GM19043 (cell line): ENCODE measurements at regions not wholly inside any gene's neighbourhood (a gene's known extent, or its start where the extent isn't known, plus 50 kb on each side); places are given as distances from the start of the nearest gene placed in this dataset.

Source experiments
- ATAC-seq: cut with Tn5 transposase; IDR thresholded peaks from one replicate; pipeline ENCODE4 v1.9.1; 2021; ENCODE audit warnings: low read depth; ENCODE audit not compliant: unreplicated experiment

DNA sequence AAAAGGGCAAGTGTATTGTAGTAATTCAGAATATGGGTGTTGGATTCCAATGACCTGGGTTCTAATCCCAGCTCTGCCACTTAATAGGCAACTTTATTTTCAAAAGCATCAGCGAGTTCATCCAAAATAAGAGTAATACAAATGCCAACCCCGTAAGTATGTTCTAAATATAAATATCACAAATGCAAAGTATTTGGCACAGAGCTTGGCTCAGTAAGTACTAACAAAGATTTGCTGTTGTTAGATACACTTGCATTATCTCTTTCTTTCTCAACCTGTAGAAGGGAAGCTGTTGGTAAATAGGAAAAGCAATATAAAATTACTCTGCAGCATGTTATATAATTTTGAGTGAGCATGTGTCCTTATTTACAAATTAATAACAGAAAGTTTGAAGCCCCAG is 1302.6 kb upstream of the FAM98A start:
- no peak for ATAC-seq

DNA sequence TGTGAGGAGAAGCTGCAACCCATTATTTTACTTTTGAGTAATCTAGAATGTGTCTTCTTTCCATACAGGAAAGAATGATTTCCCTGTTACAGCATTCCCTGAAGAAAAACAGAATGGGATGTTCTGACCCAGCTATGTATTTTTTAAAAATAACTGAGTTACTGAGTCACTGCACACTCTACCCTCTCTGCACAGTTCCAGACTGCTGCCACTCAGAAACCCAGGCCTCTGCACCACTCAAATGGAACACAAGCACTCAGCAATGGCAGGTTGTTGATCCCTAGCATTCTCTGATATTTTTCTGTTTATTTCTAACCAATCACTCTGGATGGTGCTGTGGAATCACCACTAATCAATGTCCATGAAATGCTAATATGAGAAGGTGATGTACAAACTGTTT is 1300.0 kb upstream of the FAM98A start:
- no peak for ATAC-seq

DNA sequence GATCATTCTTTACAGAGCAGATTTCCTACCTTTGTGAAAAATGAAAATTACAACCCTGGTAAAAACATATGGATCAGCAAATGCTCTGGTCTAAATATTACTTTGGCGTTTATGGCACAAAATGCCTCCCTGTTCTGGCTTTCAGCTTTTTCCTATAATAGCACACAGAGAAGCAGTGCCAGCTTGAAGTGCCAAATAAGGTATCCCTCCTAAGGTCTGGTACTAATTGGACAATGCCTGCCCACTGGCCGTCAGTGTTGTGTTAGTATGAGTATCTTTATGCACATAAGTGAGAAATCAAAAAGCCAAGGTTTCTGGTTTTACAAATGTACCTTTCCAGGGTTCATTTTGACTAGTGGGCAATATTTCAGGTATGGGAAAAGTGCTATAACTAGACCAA is 1293.7 kb upstream of the FAM98A start:
- no peak for ATAC-seq

DNA sequence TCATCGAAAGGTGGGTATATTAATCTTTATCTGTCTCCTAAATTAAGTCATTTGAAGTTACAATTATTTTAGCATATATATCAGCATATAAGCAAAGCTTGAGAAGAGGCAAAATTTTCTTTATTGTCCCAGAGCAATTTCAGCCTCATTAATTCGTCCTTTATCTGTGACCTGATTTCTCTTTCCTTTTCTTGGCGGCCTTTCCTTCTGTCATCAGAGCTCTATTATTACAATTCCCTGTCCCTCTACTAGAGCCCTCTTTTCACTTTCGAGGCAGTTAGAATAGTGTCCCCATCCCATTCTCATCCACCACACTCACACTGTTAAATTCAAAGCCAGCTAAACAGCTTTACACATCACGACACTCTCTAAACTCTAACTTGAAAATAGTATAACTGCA is 1293.2 kb upstream of the FAM98A start:
- ATAC-seq, result no peak

DNA sequence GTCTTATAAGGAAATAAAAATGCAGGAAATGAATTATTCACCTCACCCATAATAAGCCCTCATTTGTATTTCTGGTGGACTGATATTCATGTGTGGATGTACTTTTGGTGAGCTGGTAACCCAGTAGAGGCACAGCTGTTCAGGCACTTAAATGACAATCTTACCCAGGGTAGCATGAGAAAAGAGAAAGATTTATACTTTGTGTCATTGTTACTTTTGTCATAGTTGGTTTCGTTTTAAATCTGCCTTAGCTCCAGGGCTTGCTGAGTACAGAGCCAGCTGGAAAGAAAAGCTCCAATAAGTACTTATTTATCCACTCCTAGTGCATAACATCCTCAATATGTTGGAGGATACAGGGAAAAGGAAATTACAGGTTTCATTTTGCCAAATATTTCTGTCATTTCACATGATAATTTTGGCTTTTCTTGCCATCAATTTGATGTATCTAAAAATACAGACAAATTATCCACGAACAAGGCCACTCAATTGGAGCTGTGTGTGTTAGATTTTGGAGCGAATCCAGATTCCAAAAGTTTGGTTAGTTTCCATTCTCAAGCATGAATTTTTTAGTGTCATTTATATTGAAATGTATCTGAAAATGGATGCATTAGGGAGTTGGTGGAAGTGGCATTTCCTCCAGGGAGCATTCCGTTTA is 1276.1 kb upstream of the FAM98A start:
- ATAC-seq, result no peak

DNA sequence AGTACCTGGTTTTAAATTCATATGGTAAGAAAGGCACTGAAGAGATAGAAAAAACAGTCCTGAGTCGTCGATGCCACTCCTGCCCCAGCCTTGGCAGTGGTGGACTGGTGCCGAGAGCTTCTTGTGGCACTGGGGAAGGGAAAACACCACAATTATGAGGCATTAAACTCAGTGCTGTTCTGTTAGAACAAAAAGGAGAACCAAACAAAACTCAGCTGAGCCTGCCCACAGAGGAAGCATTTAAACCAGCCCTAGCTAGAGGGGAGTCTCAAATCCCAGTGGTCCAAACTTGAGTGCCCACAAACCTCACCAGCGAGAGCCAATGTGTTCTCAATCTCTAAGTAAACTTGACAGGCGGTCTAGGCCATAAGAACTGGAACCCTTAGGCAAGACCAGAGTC is 1254.5 kb upstream of the FAM98A start:
- no peak for ATAC-seq

DNA sequence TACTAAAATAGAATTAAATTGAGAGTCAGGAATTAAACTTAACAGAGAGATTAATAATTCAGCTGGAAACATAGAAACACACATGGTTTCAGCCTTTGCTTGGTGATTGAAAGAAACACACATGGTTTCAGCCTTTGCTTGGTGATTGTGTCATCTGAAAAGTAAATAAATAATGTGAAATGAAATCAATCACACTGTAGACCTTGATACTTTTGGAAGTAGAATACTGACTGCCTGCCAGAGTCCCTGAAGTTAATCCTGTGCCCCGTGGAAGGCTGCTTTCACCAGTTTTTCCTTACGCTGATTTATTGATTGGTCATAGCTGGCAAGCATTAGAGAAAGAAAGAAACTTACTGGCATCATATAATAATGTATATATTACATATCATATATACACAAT is 1252.7 kb upstream of the FAM98A start:
- no peak for ATAC-seq

DNA sequence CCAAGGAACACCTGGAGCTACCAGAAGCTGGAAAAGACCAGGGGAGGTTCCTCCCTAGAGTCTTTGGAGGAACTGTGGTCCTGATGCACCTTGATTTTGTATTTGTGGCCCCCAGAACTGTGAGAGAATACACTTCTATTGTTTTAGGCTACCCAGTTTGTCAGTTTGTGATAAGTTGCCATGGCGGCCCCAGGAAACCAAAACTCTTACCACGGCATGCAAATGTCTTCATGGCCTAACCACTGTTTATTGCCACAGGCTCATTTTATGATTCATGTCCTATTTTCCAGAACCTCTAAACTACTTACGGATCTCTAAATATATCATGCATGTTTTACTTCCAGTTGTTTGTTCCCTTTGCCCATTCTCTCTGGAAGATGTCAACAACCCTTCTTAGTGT is 1250.7 kb upstream of the FAM98A start:
- no peak for ATAC-seq

DNA sequence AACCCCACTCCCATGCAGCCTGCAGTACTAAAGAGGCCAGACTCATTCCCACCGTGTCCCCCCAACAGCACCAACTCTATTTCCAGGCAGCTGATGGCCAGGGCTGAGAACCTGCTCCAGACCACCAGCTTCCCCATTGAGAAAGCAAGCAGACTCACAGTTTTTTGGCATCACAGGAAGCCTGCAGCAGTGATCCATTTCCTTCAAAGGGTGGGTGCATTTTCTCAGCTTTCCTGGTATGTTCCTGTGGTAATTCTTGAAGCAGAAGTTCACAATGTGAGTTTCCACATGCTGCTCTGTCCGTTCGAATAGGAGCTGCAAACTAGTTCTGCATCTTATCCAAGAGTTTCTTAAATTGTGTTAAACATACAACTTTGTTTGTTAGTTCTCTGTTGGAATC is 1249.6 kb upstream of the FAM98A start:
- no peak for ATAC-seq

DNA sequence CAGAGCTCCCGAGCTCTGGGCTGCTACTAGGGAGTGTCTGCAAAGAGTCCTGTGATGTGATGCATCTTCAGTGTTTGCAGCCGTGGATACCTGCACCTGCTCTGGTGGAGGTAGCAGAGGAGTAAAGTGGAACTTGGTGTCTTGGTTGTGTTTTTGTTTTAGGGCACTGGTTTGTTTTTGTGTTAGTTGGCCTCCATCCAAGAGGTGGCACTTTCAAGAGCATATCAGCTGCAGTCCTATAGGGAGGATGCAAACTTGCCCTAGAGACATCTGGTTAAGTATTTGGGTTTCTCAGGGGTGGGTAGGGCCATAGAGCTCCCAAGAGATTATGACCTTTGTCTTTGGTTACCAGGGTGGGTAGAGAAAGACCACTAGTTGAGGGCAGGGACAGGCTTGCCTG is 1249.0 kb upstream of the FAM98A start:
- ATAC-seq, result no peak

DNA sequence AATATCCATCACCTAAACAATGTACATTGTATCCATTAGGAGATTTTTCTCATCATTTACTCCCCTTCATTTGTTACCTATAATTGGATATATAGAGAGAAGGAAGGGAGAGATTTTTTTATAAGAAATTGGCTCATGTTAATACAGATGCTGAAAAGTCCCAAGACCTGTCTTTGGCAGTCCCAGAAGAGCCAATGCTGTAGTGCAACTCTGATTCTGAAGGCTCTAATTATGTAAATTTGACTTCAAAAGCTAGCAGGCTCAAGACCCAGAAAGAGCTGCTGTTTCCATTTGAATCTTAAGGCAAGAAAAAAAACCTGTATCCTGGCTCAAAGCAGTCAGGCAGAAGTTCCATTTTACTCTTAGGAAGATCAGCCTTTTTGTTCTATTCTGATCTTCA is 1245.5 kb upstream of the FAM98A start:
- no peak for ATAC-seq

DNA sequence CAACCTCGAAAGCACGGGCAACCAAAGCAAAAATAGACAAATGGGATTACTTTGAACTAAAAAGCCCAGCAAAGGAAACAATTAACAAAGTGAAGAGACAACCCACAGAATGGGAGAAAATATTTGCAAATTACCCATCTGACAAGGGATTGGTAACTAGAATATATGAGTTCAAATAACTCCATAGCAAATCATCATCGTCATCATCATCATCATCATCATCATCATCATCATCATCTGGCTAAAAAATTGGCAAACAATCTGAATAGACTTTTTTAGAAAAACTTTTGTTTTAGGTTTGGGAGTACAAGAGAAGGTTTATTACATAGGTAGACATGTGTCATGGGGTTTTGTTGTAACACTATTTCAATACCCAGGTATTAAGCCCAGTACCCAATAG is 1239.3 kb upstream of the FAM98A start:
- no peak for ATAC-seq

DNA sequence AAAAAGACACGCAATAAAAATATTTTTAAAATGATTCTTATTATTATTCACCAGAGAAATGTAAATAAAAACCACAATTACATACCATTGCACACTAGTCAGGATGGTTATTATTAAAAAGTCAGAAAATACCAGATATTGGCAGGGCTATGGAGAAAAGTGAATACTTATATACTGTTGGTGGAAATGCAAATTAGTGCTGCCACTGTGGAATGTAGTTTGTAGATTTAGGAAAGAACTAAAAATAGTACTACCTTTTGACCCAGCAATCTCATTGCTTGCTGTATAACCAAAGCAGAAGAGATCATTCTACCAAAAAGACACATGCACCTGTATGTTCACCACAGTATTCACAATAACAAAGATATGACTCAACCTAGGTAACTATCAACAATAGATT is 1237.3 kb upstream of the FAM98A start:
- no peak for ATAC-seq

DNA sequence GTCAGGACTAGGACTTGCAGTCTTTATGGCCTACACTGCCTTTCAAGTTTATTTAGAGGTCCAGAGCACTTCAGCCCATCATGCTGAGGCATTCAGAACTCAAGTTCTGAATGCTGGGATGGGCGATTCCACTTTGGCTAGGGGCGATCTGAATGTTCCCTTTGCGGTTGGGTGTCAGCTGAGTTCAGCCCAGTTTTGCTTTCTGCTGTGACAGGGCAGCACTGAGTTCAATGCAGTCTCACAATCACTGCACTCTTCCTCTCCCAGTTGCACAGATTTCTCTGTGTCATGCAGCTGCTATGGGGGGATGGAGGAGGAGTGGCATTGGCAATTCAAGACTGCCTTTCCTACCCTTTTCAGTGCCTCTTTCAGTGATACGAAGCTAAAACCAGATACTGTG is 1232.0 kb upstream of the FAM98A start:
- ATAC-seq, result no peak

DNA sequence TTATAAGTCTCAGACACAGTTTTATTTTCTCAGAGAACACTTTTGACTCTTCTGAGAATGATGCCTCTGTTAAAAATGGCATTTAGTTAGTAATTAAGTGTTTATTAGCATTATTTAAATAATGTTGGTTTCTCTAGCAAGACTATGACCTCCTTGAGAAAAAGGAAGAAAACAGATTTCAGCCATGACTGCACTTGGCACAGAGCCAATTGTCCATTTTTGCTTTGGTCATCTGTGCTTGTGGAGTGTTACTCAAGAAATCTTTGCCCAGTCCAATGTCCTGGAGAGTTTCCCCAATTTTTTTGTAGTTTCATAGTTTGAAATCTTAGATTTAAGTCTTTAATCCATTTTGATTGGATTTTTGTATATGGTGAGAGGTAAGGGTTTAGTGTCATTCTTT is 1229.4 kb upstream of the FAM98A start:
- no peak for ATAC-seq

DNA sequence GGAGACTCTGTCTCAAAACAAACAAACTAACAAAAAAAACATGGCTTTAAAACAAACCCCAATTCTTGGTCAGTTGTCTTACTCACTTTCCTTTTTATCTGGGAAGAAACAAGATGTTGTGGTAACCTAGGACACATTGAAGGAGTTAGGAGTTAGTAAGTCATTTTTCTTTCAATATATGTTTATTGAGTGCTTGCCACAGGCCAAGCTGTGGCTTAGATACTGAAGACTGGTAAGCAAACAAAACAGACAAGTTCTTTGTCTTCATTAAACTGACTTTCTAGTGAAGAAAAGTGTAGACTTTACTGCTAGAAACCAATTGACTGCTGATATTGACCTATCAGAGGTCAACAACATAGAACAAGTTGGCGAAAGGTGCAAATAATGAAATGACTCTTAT is 1228.3 kb upstream of the FAM98A start:
- ATAC-seq, result no peak

DNA sequence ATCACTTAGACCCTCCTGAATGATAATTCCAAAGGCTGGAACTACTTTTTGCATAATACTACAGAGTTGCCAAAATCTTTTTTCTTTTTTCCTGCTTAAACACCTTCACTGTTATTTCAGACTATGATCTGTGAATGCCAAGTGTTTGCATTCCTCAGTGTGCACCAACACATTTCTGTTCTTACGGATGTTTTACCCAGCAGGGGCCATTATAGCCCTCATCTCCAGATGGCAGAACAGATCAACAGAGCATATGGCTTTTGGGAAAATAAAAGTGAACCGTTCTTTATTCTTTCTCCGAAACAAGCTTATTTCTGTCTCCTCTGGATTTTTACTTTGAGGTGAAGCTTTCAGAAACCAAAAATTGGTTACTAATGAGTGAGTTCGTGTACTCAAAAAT is 1226.6 kb upstream of the FAM98A start:
- no peak for ATAC-seq

DNA sequence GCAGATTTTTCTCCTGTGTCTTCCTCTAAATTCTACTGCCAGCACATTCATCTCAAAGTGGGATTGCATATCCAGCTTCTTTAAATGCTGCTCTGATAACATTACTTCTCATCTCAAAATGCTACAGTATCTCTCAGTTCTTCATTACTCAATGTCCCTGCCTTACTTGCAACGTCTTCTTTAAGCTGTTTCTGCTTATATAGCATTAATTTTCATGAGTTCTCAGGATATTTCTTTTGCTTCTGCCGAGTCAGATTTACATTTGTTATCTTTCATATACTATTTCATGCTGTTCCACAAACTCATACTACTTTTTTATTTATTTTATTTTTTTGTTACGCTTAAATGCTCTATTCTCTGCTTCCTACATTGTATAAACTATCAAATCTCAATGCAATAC is 1223.5 kb upstream of the FAM98A start:
- ATAC-seq, result no peak

DNA sequence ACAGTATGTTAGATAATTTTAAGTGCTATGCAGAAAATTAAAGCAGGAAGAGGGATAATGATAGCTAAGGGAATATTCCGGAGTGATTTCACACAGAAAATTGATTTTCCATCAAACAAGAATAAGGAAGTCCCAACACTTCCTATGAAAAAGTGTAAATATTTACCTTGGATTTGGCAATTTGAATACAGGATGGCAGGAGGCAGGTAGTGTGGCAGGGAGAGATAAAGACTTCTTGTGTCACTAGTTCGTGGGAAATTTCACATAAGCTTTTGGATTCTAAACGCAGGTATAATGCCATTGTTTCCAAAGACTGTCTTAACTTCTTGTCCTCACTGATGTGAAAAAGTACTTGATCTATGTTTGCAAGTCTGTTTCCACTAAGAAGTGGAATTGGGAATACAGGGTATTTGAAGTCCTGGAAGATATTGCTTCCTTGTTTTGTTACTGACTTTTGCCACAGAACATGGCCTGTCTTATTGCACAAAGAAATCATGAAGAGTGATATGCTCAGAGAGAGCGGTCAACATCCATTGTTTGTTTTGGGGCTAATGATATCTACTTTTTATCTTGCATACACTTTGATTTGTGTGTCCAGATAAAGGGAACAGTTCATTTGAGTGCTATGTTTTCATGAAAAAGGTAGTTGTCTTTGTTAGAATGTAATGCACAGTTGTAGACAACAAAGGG is 1216.1 kb upstream of the FAM98A start:
- ATAC-seq, result no peak

DNA sequence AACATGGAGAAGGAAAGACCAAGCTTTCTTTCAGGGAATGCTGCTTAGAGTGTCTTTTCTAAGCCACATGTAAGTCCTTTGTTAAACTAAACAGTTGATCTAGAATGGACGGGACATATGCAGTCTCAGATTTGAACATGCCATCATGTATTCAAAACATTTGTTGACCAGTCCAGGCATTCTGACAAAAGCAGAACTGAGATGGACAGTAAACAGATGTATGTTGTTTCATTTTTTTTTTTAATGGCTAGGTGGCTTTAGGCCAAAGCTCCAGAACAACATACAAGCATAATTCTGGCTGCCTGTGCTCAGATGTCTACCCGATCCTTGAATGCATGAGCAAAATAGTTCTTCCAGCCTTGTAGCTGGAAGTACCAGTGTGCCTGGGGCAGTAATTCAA is 1211.4 kb upstream of the FAM98A start:
- ATAC-seq, result no peak

DNA sequence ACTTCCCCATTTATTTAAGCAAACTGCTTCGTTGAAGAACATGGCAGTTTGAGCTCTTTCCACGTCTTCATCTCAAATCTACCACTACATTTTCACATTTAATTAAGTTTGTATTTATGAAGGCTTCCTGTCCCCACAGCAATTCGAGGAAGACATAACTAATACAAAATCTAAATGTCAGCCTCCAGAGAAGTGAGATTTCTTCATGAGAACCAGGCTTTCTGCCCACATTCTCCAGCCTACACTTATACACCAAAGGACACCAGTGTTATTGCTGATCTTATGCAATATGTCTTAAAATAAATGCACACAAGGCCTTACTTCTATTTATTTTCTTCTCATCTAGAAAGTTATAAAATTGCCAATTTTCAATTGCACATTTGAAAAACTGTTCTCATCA is 1209.3 kb upstream of the FAM98A start:
- ATAC-seq, result no peak

DNA sequence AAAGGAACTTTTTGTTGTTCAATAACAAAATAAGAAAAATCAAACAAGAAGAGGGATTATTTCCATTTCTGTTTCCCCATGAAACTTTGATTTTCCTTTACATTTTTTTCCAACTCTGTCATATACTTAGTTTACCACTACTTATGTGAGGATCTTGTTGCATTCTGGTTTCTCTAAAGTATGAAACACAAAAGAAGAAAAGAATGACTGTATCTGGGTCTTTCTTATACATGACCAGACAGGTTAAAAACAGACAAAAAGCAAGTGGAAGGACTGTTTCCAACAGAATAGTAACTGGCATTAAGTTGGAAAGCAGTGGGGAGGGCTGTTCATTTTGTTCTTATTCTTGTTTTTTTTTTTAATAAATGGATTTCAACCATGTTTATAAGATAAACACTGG is 1207.8 kb upstream of the FAM98A start:
- ATAC-seq, result no peak

DNA sequence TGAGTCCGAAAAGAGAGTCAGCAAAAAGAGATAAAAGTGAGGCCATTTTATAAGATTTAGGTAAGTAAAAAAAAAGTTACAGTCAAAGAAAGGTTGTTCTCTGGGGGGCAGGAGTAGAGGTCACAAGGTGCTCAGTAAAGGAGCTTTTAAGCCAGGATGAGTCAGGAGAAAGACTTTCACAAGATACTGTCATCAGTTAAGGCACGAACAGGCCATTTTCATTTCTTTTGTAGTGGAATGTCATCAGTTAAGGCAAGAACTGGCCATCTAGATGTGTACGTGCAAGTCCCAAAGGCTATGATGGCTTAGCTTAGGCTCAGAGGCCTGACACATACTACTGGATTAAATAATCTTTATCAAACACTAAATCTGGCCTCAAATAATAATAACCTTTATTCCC is 1207.3 kb upstream of the FAM98A start:
- no peak for ATAC-seq
